Esophagus squamous epithelium (tissue), 5 donors: ENCODE measurements at regions not wholly inside any gene's neighbourhood (a gene's known extent, or its start where the extent isn't known, plus 50 kb on each side); places are given as distances from the start of the nearest gene placed in this dataset.
A peak's percentile ranks its signal among the peaks of the same experiment; 100 is the strongest.

Experiments used
- DNase-seq: peaks from one replicate; lab custom pipeline; 2025; lab: John Stamatoyannopoulos, UW
- H3K27ac ChIP-seq, 4 donors: fragments of 200-600 bp; sonication (generic); one replicate each; pipeline ENCODE4 v1.5.1; 2016 to 2019; ENCODE audit warnings: mild to moderate bottlenecking in 1 of 4
- H3K27me3 ChIP-seq, 4 donors: fragments of 200-600 bp; sonication (generic); 1 replicate in 3 of 4; 2 replicates in 1 of 4; pipeline versions ENCODE4 v1.5.1 to v1.6.0; 2017 to 2021; ENCODE audit warnings: antibody characterized with exemption in 1 of 4
- H3K36me3 ChIP-seq, 3 donors: fragments of 200-600 bp; sonication (generic); one replicate each; pipeline ENCODE4 v1.5.1; 2016 to 2019
- H3K4me1 ChIP-seq, 3 donors: fragments of 200-600 bp; sonication (generic); one replicate each; pipeline ENCODE4 v1.5.1; 2017 to 2019
- H3K4me3 ChIP-seq, 4 donors: fragments of 200-600 bp; sonication (generic); 1 replicate in 3 of 4; 2 replicates in 1 of 4; pipeline ENCODE4 v1.5.1; 2016 to 2019; ENCODE audit warnings: mild to moderate bottlenecking in 2 of 4, moderate library complexity in 1 of 4
- H3K9me3 ChIP-seq, 3 donors: fragments of 200-600 bp; sonication (generic); one replicate each; pipeline ENCODE4 v1.5.1; 2016 to 2019
- CTCF ChIP-seq, 6 experiments: fragments of 450-650 bp in 4 of 6; fragments of 200-600 bp in 2 of 6; sonication (generic) in 2 of 6; IDR thresholded peaks; one replicate each; pipeline ENCODE4 v1.5.1; 2016 to 2019; ENCODE audit warnings: antibody characterized with exemption in 6 of 6, mild to moderate bottlenecking in 4 of 6, moderate library complexity in 4 of 6
- POLR2A ChIP-seq, 4 donors: fragments of 450-650 bp; IDR thresholded peaks; one replicate each; pipeline ENCODE4 v1.6.1; 2017; ENCODE audit warnings: antibody characterized with exemption in 4 of 4, mild to moderate bottlenecking in 4 of 4, moderate library complexity in 3 of 4
- WGBS, 2 donors: methylation state at CpG; one replicate each; pipeline ENCODE4 v1.1.5; 2018; 5-methylcytosine and 5-hydroxymethylcytosine counted together
- intact Hi-C: fragments of 100-400 bp; cut with DNase I; formaldehyde crosslinking; loops from one replicate; pipeline ENCODE4 v1.15.0; 2022
- donor health status: DM: yes; HTN: yes; CAD: no.

- H3K9me3 ChIP-seq: no peaks in the 10 kb centered on the region
- 33 to 87% methylated on average over 3 of the region's 6 CpGs for WGBS, 2 donors
- no peaks in the 10 kb centered on the region for H3K27me3 ChIP-seq
- H3K27ac ChIP-seq: peak overlapping the region; percentile 9 to 64 (median 48)
- peaks cover 0 to 17% (median 0%) of the 10 kb centered on the region in 3 donors for H3K4me1 ChIP-seq
- intact Hi-C loops: no loop called here
- TF ChIP-seq CTCF (IDR thresholded peaks at IDR 0.05) (no peak), POLR2A (IDR thresholded peaks at IDR 0.05) (no peak)
- no peak overlapping the region for H3K4me3 ChIP-seq
- DNase-seq: no peak
- no peaks in the 10 kb centered on the region for H3K36me3 ChIP-seq
These were observed 51.3 kb upstream of the EGFL6 start for GRCh38 chrX:13518126-13518525.

- Histone ChIP-seq H3K4me3 (no peak overlapping the region), H3K4me1 (peaks cover 0 to 17% (median 0%) of the 10 kb centered on the region in 3 donors), H3K27me3 (no peaks in the 10 kb centered on the region), H3K27ac (no peak overlapping the region), H3K9me3 (no peaks in the 10 kb centered on the region), H3K36me3 (no peaks in the 10 kb centered on the region)
- DNase-seq: no peak
- intact Hi-C loops: no loop called here
- no peak for TF ChIP-seq CTCF (IDR thresholded peaks at IDR 0.05)
- no peak for TF ChIP-seq POLR2A (IDR thresholded peaks at IDR 0.05)
- WGBS, 2 donors: 74 to 93% methylated on average over 2 to 3 of the region's 3 CpGs
These were observed 54.0 kb upstream of the EGFL6 start for GRCh38 chrX:13515211-13515930.

- WGBS, 2 donors: 31 to 38% methylated on average over 1 to 2 of the region's 2 CpGs
- TF ChIP-seq CTCF (IDR thresholded peaks at IDR 0.05) (no peak), POLR2A (IDR thresholded peaks at IDR 0.05) (no peak)
- H3K9me3 ChIP-seq: no peaks in the 10 kb centered on the region
- H3K27me3 ChIP-seq: no peaks in the 10 kb centered on the region
- intact Hi-C loops: no loop called here
- no peaks in the 10 kb centered on the region for H3K4me1 ChIP-seq
- no peak overlapping the region for H3K27ac ChIP-seq
- H3K4me3 ChIP-seq: no peak overlapping the region
- DNase-seq: no peak
- no peaks in the 10 kb centered on the region for H3K36me3 ChIP-seq
These were observed 57.5 kb upstream of the EGFL6 start for GRCh38 chrX:13511944-13512330.

GRCh38 chrX:13511241-13511943 lies 58.0 kb upstream of the EGFL6 start:
- TF ChIP-seq POLR2A (IDR thresholded peaks at IDR 0.05) (no peak), CTCF (IDR thresholded peaks at IDR 0.05) (no peak)
- WGBS, 2 donors: 73 to 91% methylated on average over 1 of the region's 1 CpG
- H3K4me1 ChIP-seq: no peaks in the 10 kb centered on the region
- DNase-seq: no peak
- H3K9me3 ChIP-seq: no peaks in the 10 kb centered on the region
- H3K4me3 ChIP-seq: no peak overlapping the region
- no peaks in the 10 kb centered on the region for H3K27me3 ChIP-seq
- intact Hi-C loops: no loop called here
- H3K36me3 ChIP-seq: no peaks in the 10 kb centered on the region
- H3K27ac ChIP-seq: no peak overlapping the region

- H3K36me3 ChIP-seq: no peaks in the 10 kb centered on the region
- H3K27ac ChIP-seq: no peak overlapping the region
- H3K9me3 ChIP-seq: no peaks in the 10 kb centered on the region
- intact Hi-C loops: loop anchor here (5.0 kb wide), 1 partner anchor 139 kb away; no protein-coding TSS in a partner anchor
- no peaks in the 10 kb centered on the region for H3K27me3 ChIP-seq
- no peaks in the 10 kb centered on the region for H3K4me1 ChIP-seq
- no peak overlapping the region for H3K4me3 ChIP-seq
- TF ChIP-seq POLR2A (IDR thresholded peaks at IDR 0.05): no peak
- TF ChIP-seq CTCF (IDR thresholded peaks at IDR 0.05): no peak
- 77 to 81% methylated on average over 2 of the region's 2 CpGs for WGBS, 2 donors
- no peak for DNase-seq
These were observed 61.5 kb upstream of the EGFL6 start for GRCh38 chrX:13507893-13508292.
